Kidney capillary endothelial cell (primary cell): ENCODE measurements at regions not wholly inside any gene's neighbourhood (a gene's known extent, or its start where the extent isn't known, plus 50 kb on each side); places are given as distances from the start of the nearest gene placed in this dataset.
"Not testable (repeated sequence)": the region's sequence is repeated elsewhere in the genome, so short reads cannot be mapped to it uniquely, and the experiment has no call there.

Source experiments
- DNase-seq: peaks from one replicate; pipeline ENCODE4 v3.0.0-alpha.2; 2018; ENCODE audit warnings: low spot score

DNA sequence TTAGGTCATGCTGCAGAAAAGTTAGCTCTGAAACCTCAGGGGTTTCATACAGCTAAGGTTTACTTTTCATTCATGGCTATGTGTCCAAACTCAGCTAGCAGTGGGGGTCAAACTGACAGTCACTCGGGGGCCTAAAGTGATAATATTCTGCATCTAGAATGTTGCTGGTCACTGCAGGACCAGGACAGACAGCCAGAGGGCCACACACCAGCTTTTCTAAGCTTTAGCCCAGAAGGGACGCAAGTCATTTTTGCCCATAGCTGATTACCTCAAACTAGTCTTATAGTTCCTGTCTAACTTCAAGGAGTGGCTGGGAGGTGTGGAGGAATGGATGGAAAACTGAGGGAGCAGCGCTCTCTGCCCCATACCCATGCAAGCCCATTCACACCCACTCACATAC is 163.0 kb upstream of the NLRP1 start:
- DNase-seq = no peak

GRCh38 chr17:5747964-5748363 is 163.7 kb upstream of the NLRP1 start:
- no peak for DNase-seq

GRCh38 chr17:5753421-5753820 is 169.1 kb upstream of the NLRP1 start:
- DNase-seq = no peak

- no peak for DNase-seq
Measured at GRCh38 chr17:5757314-5757907, 173.1 kb upstream of the NLRP1 start.

DNA sequence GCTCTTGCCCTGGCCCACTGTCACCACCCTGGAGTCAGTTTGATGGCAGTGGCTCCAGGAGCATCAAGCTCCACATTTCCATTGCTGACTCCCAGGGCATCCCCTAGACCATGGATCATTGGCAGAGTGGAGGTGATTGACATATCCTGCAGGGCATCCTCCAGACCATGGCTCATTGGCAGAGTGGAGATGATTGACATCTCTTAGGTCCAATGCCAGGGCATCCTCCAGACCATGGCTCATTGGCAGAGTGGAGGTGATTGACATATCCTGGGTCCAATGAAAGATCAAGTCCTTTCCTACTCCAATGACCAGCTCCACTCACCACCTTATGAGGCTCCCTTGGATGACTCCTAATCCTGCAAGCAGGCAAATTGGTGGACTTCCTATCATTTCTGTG is 174.3 kb upstream of the NLRP1 start:
- no peak for DNase-seq

DNA sequence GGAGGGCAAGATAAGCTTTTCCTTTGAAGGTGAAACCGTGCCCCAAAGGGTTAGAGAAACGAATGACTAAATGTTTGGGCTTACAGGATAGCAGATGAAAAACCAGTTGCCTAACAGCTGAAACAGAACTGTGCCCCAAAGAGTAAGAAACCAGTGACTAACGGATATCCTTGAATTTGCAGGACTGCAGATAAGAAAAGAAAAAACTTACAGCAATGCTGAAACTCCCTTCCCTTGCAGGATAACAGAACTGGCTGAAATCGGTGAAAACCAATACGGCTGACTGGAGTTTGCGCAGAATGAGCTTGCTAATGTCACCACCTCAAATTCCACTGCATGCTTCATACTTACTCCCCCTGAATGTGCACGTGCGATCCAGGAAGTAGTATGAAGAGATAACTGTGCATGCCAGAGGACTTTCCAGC is 175.2 kb upstream of the NLRP1 start:
- DNase-seq = no peak

DNA sequence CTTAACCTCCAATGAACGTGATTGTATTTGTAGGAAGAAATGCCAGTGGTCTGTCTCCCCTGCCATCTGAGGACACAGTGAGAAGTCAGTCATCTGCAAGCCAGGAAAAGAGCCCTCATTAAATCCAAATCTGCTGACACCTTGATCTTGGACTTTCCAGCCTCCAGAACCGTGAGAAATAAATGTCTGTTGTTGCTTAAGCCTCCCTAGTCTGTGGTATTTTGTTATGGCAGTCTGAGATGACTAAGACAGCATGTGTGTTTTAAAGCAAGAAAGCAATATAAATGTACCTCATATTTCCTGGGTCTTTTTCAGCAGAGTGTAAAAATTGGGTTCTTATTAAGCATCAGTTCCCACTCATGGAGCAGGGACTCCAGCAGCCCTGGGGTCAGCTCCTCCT is 177.9 kb upstream of the NLRP1 start:
- DNase-seq = no peak

DNA sequence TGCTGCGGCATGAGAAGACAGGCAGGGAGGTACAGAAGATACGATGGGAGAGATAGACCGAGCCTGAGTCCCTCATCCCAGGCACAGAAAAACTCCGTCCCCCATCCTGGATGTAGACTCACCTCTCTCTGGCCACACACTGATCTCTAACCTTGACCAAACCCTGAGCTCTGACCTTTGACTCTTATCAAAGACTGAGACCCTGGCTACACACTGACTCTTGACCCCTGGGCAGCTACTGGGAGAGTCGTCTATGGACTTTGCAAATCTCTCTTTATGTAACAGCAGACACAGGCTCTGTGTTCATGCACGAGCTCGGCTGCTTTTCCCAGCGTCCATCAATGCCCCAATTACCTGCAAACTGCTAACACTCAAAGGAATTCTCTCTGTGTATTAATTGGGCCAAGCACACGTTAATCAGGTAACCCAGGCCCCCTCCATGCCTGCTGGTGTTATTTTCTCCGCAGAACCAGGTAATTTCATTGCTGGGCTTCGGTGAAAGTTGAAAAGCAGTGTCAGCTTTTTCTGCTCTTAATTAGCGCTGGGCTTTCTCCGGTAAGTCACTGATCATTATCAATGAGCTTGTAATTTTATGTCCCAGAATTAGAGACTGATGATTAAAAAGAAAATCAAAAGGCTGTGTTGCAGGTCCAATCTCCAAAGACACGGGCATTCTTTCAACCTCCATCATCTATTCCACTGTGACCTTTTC is 179.4 kb upstream of the NLRP1 start:
- DNase-seq = no peak

DNA sequence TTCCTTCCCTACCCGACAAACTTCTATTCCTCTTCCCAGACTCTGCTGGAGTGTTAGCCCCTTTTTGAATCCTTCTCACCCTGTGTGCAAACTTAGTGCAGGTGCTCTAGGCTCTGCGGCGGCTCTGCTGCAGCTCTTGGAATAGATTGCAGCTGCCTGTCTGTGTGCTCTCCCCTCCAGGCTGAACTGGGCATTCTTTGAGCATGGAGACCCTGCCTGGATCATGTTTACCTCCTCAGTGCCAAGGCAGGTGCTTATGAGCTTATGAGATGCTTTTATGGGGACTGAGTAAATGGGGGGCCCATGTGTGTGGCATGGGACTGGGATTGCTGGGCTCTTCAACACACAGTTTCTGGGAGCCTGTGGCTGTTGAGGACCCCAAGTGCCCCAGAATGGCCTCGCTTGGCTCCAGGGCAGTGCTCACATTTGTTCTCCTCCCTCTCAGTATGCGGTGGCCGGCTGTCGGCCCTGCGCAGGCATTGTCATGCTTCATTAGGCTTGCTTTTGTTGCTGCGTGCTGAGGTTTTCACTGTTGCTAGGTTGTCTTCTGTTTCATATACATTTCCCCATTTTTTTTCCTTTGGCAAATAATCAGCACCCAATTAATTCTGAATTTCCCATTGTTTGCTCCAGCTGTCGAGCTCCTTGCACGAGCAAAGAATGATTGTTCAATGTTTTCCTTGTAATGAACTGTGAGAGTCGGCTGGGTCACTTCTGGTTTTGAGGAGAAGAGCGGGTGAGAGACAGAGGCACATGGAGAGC is 185.5 kb upstream of the NLRP1 start:
- no peak for DNase-seq

GRCh38 chr17:5770441-5771270 is 186.3 kb upstream of the NLRP1 start:
- DNase-seq = no peak

GRCh38 chr17:5771271-5771577 is 186.9 kb upstream of the NLRP1 start:
- not testable (repeated sequence) for DNase-seq

- not testable (repeated sequence) for DNase-seq
Measured at GRCh38 chr17:5772017-5772416, 187.7 kb upstream of the NLRP1 start.

DNA sequence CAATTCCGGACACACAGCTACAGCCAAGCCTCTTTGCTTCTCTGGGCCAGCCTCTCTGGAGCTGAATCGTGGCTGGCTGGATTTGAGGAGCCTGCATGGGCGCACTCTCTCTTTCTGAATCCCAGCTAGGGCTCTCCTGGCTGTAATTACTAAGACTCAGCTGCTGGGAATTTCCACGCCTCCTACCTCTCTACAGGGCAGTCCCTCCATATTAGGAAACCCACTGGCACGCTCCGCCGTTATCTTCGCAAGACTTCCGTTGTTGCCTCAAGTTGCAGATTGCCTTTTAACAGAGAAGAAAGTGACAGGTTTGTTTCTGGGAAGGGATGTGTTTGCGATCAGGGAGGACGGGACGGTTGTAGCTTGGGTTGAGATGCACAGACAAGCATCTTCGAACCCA is 188.4 kb upstream of the NLRP1 start:
- DNase-seq = no peak

DNA sequence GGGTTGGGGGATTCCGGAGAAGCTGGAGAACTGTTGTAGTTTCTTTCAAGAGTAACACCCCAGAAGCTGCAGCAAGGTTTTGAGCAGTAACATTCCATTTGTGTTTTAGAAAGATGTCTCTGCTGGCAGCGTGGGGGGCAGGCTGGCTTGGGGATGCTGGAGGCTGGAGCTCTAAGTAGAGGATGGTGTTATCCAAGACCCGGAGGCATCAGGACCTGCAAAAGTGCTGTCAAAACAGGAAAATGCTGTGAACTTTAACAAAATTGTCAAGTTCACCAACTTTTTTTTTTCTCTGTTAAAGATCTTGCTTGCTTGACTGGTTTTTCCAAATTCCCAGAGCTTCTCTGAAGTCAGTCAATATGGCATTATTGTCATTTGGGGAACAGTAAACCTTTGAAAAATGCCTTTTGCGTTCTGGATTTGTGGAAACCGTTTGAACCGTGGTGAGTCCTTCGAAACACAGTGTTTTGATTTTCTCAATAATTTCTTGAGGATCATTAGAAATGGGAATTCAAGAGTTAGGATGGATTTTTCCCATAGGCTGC is 189.6 kb upstream of the NLRP1 start:
- DNase-seq = no peak

GRCh38 chr17:5775098-5775497 is 190.8 kb upstream of the NLRP1 start:
- DNase-seq = no peak

- DNase-seq = peak; percentile 70
Measured at GRCh38 chr17:5780476-5780875, 196.2 kb upstream of the NLRP1 start.

GRCh38 chr17:5781236-5781927 is 197.1 kb upstream of the NLRP1 start:
- DNase-seq = no peak

DNA sequence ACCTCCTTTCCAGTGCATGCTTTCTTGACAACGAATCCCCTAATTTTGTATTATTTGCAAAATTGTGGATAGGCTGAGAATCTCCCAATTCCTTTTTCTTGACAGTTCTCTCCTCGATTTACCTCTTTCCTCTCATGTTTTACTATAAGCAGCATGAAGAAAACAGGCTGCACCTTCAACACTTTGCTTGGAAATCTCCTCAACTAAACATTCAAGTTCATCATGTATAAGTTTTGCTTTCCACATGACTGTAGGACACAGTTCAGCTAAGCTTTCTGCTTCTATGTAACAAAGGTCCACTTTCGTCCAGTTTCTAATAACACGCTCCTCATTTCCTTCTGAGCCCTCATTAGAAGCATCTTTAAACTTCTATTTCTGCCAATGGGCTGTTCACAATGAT is 199.0 kb upstream of the NLRP1 start:
- no peak for DNase-seq

GRCh38 chr17:5783851-5784250 is 199.5 kb upstream of the NLRP1 start:
- no peak for DNase-seq

GRCh38 chr17:5784791-5785190 is 200.5 kb upstream of the NLRP1 start:
- no peak for DNase-seq

GRCh38 chr17:5785338-5785737 is 201.0 kb upstream of the NLRP1 start:
- peak; percentile 89 for DNase-seq
